ENCODE measurements at regions not wholly inside any gene's neighbourhood (a gene's known extent, or its start where the extent isn't known, plus 50 kb on each side); places are given as distances from the start of the nearest gene placed in this dataset.

GRCh38 chr3:96213393-96213792 lies 601.0 kb upstream of the EPHA6 start:
- H3K36me3 ChIP-seq (ENCODE audit: control insufficient read depth in 4 of 4, insufficient read depth in 3 of 4, low read depth in 1 of 4, low read length in 3 of 4) = no peaks in the 10 kb centered on the region
- no peak overlapping the region for H3K27ac ChIP-seq (ENCODE audit: low read depth in 1 of 2, low read length in 2 of 2)
- H3K4me3 ChIP-seq (ENCODE audit: low read depth in 1 of 3, low read length in 3 of 3) = no peak overlapping the region
- H3K4me1 ChIP-seq (ENCODE audit: control insufficient read depth in 4 of 4, insufficient read depth in 4 of 4, low read length in 3 of 4) = no peaks in the 10 kb centered on the region
- H3K27me3 ChIP-seq (ENCODE audit: control insufficient read depth in 4 of 4, insufficient read depth in 4 of 4, low read length in 3 of 4) = no peaks in the 10 kb centered on the region
- no peak overlapping the region for H3K9ac ChIP-seq (ENCODE audit: low read depth in 1 of 2, low read length in 2 of 2)
- no peak for TF ChIP-seq HNF4G (IDR thresholded peaks at IDR 0.05)
- TF ChIP-seq EGR1 (IDR thresholded peaks at IDR 0.05; ENCODE audit: low read depth in 2 of 2) = no peak
- no peak for TF ChIP-seq FOXA2 (IDR thresholded peaks at IDR 0.05)
- TF ChIP-seq JUND (IDR thresholded peaks at IDR 0.05) = no peak
- no peak for TF ChIP-seq RAD21 (IDR thresholded peaks at IDR 0.05)
- TF ChIP-seq MAX (IDR thresholded peaks at IDR 0.05) = no peak
- no peak for TF ChIP-seq SP1 (IDR thresholded peaks at IDR 0.05)
- no peak for TF ChIP-seq FOXA1 (IDR thresholded peaks at IDR 0.05)
- no peak for TF ChIP-seq RXRA (IDR thresholded peaks at IDR 0.05)
- no peak for TF ChIP-seq HNF4A (conservative IDR thresholded peaks at IDR 0.05)
- TF ChIP-seq GABPA (IDR thresholded peaks at IDR 0.05 in 1 of 2, conservative IDR thresholded peaks at IDR 0.05 in 1 of 2) = no peak
- 89% methylated on average over 3 of the region's 3 CpGs for WGBS
- DNase-seq (ENCODE audit: low spot score) = no peak
- peaks cover 0 to 4% (median 0%) of the 10 kb centered on the region in 4 donors for H3K9me3 ChIP-seq (ENCODE audit: control insufficient read depth in 4 of 4, low read length in 3 of 4)

- Histone ChIP-seq H3K27me3 (ENCODE audit: control insufficient read depth in 4 of 4, insufficient read depth in 4 of 4, low read length in 3 of 4) (no peaks in the 10 kb centered on the region), H3K9me3 (ENCODE audit: control insufficient read depth in 4 of 4, low read length in 3 of 4) (peaks cover 0 to 4% (median 0%) of the 10 kb centered on the region in 4 donors)
These were observed 599.5 kb upstream of the EPHA6 start for GRCh38 chr3:96214941-96215340.

More at GRCh38 chr3:96214941-96215340, 599.5 kb upstream of the EPHA6 start:
- DNase-seq (ENCODE audit: low spot score) = no peak
- Histone ChIP-seq H3K36me3 (ENCODE audit: control insufficient read depth in 4 of 4, insufficient read depth in 3 of 4, low read depth in 1 of 4, low read length in 3 of 4) (no peaks in the 10 kb centered on the region), H3K27ac (ENCODE audit: low read depth in 1 of 2, low read length in 2 of 2) (no peak overlapping the region), H3K4me1 (ENCODE audit: control insufficient read depth in 4 of 4, insufficient read depth in 4 of 4, low read length in 3 of 4) (no peaks in the 10 kb centered on the region), H3K9ac (ENCODE audit: low read depth in 1 of 2, low read length in 2 of 2) (no peak overlapping the region), H3K4me3 (ENCODE audit: low read depth in 1 of 3, low read length in 3 of 3) (no peak overlapping the region)
- TF ChIP-seq TAF1 (conservative IDR thresholded peaks at IDR 0.05) (no peak), ATF3 (IDR thresholded peaks at IDR 0.05) (no peak), ZBTB33 (IDR thresholded peaks at IDR 0.05) (no peak), RXRA (IDR thresholded peaks at IDR 0.05) (no peak), REST (IDR thresholded peaks at IDR 0.05) (no peak), FOXA2 (IDR thresholded peaks at IDR 0.05) (no peak), NR2F2 (IDR thresholded peaks at IDR 0.05) (no peak), GABPA (IDR thresholded peaks at IDR 0.05 in 1 of 2, conservative IDR thresholded peaks at IDR 0.05 in 1 of 2) (no peak)
